Smooth muscle cell (in vitro differentiated cells): ENCODE measurements at regions not wholly inside any gene's neighbourhood (a gene's known extent, or its start where the extent isn't known, plus 50 kb on each side); places are given as distances from the start of the nearest gene placed in this dataset.

Experiments
- DNase-seq: peaks from one replicate; lab custom pipeline; 2025; ENCODE audit not compliant: unreplicated experiment; lab: John Stamatoyannopoulos, UW
- H2AFZ ChIP-seq: fragments of 200-600 bp; sonication (generic); 2 replicates; pipeline ENCODE4 v1.6.0; 2016; ENCODE audit warnings: antibody characterized with exemption, low read depth, mild to moderate bottlenecking
- H3F3A ChIP-seq: fragments of 200-600 bp; sonication (generic); 2 replicates; pipeline ENCODE4 v1.6.0; 2017; ENCODE audit warnings: antibody characterized with exemption, low read depth
- H3K27ac ChIP-seq: fragments of 200-600 bp; sonication (generic); 2 replicates; pipeline ENCODE4 v1.5.1; 2016; ENCODE audit warnings: low read depth, mild to moderate bottlenecking
- H3K27me3 ChIP-seq: fragments of 200-600 bp; sonication (generic); 2 replicates; pipeline ENCODE4 v1.6.1; 2016; ENCODE audit warnings: low read depth, mild to moderate bottlenecking
- H3K36me3 ChIP-seq: fragments of 200-600 bp; sonication (generic); 2 replicates; pipeline ENCODE4 v1.5.1; 2016; ENCODE audit warnings: low read depth
- H3K4me1 ChIP-seq: fragments of 200-600 bp; sonication (generic); 2 replicates; pipeline ENCODE4 v1.5.1; 2016; ENCODE audit warnings: low read depth
- H3K4me2 ChIP-seq: fragments of 200-600 bp; sonication (generic); 2 replicates; pipeline ENCODE4 v1.6.0; 2016; ENCODE audit warnings: mild to moderate bottlenecking
- H3K4me3 ChIP-seq: fragments of 200-600 bp; sonication (generic); 2 replicates; pipeline ENCODE4 v1.5.1; 2016; ENCODE audit warnings: mild to moderate bottlenecking
- H3K79me2 ChIP-seq: fragments of 200-600 bp; sonication (generic); 2 replicates; pipeline ENCODE4 v1.6.0; 2016; ENCODE audit warnings: low read depth, mild to moderate bottlenecking
- H3K9ac ChIP-seq: fragments of 200-600 bp; sonication (generic); 2 replicates; pipeline ENCODE4 v1.6.0; 2016; ENCODE audit warnings: low read depth
- H3K9me3 ChIP-seq: fragments of 200-600 bp; sonication (generic); replicated peaks from 2 replicates; pipeline ENCODE4 v1.5.1; 2016; ENCODE audit warnings: low read depth
- H4K20me1 ChIP-seq: fragments of 200-600 bp; sonication (generic); 2 replicates; pipeline ENCODE4 v1.6.0; 2016; ENCODE audit warnings: low read depth
- CTCF ChIP-seq: fragments of 200-600 bp; sonication (generic); IDR thresholded peaks from 2 replicates; pipeline ENCODE4 v1.5.1; 2017; ENCODE audit warnings: borderline replicate concordance, mild to moderate bottlenecking, antibody characterized with exemption; ENCODE audit not compliant: insufficient read depth, poor library complexity, severe bottlenecking
- WGBS: methylation state at CpG from one replicate; pipeline ENCODE4 v1.1.7; 2016; ENCODE audit warnings: low lambda C conversion rate; 5-methylcytosine and 5-hydroxymethylcytosine counted together

- Histone ChIP-seq H3K4me3 (no peak overlapping the region), H3K79me2 (no peaks in the 10 kb centered on the region), H3K9ac (no peak overlapping the region), H2AFZ (no peak overlapping the region), H3K9me3 (no peaks in the 10 kb centered on the region), H3K36me3 (no peaks in the 10 kb centered on the region), H3K4me1 (no peaks in the 10 kb centered on the region), H3K4me2 (no peak overlapping the region), H3F3A (no peaks in the 10 kb centered on the region), H3K27ac (no peak overlapping the region), H3K27me3 (no peaks in the 10 kb centered on the region), H4K20me1 (no peaks in the 10 kb centered on the region)
- no peak for DNase-seq
- WGBS: 96% methylated on average over 5 of the region's 5 CpGs
- TF ChIP-seq CTCF: no peak
Observed at GRCh38 chr1:197989058-197989457, 71.9 kb downstream of the LHX9 start.

- H2AFZ ChIP-seq: no peak overlapping the region
- H3F3A ChIP-seq: no peaks in the 10 kb centered on the region
- H3K4me2 ChIP-seq: no peak overlapping the region
- DNase-seq: no peak
- no peak overlapping the region for H3K9ac ChIP-seq
- no peak overlapping the region for H3K27ac ChIP-seq
- no peak for TF ChIP-seq CTCF
- H3K4me3 ChIP-seq: no peak overlapping the region
- no peaks in the 10 kb centered on the region for H3K36me3 ChIP-seq
- WGBS: 94% methylated on average over 3 of the region's 3 CpGs
- no peaks in the 10 kb centered on the region for H3K79me2 ChIP-seq
- H3K27me3 ChIP-seq: no peaks in the 10 kb centered on the region
- H4K20me1 ChIP-seq: no peaks in the 10 kb centered on the region
- H3K4me1 ChIP-seq: no peaks in the 10 kb centered on the region
- no peaks in the 10 kb centered on the region for H3K9me3 ChIP-seq
Observed at GRCh38 chr1:197991594-197991993, 74.4 kb downstream of the LHX9 start.

- no peaks in the 10 kb centered on the region for H3K27me3 ChIP-seq
- H3K36me3 ChIP-seq: no peaks in the 10 kb centered on the region
- H3K4me1 ChIP-seq: no peaks in the 10 kb centered on the region
- TF ChIP-seq CTCF: no peak
- no peaks in the 10 kb centered on the region for H4K20me1 ChIP-seq
- H3K4me3 ChIP-seq: no peak overlapping the region
- H3K4me2 ChIP-seq: no peak overlapping the region
- no peaks in the 10 kb centered on the region for H3K79me2 ChIP-seq
- DNase-seq: no peak
- H2AFZ ChIP-seq: no peak overlapping the region
- H3K9me3 ChIP-seq: no peaks in the 10 kb centered on the region
- H3K9ac ChIP-seq: no peak overlapping the region
- WGBS: 91% methylated on average over 7 of the region's 7 CpGs
- H3K27ac ChIP-seq: no peak overlapping the region
- no peaks in the 10 kb centered on the region for H3F3A ChIP-seq
Observed at GRCh38 chr1:197994907-197995407, 77.8 kb downstream of the LHX9 start.
